ENCODE measurements at regions not wholly inside any gene's neighbourhood (a gene's known extent, or its start where the extent isn't known, plus 50 kb on each side); places are given as distances from the start of the nearest gene placed in this dataset.

DNA sequence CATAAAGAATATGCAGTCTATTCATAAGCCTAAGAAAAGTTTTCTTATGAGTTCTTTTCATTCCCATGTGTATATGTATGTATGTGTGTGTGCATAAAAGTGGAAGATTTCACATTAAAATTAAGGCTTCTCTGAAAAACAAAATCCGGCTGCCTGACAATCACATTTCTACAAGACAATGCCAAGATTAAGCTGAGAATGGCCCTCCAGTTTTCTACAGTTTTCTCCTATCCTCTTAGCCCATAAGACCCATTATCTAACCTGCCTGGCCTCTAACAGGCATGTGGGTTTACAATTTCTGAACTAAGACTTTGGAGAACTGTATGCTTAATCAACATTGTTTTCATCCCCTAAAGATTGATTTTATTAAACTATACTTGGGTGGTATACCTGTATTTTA, 446.0 kb upstream of the SEMA3A start:
- Histone ChIP-seq H3K9me2 (replicated peaks; ENCODE audit: insufficient read depth) (no peaks in the 10 kb centered on the region), H3K4me1 (ENCODE audit: insufficient read depth) (peaks cover 15% of the 10 kb centered on the region), H3K27me3 (no peaks in the 10 kb centered on the region), H3K4me3 (no peak overlapping the region), H3K27ac (no peak overlapping the region), H3K36me3 (replicated peaks; ENCODE audit: insufficient read depth, low read depth) (no peaks in the 10 kb centered on the region), H4K20me1 (ENCODE audit: insufficient read depth, poor library complexity, severe bottlenecking) (no peaks in the 10 kb centered on the region), H3K9me3 (ENCODE audit: low read depth) (no peaks in the 10 kb centered on the region), H3K79me2 (no peaks in the 10 kb centered on the region), H3K4me2 (no peak overlapping the region), H2AFZ (no peak overlapping the region)
- DNase-seq (ENCODE audit: low spot score) = no peak
- TF ChIP-seq, protein P1, sequence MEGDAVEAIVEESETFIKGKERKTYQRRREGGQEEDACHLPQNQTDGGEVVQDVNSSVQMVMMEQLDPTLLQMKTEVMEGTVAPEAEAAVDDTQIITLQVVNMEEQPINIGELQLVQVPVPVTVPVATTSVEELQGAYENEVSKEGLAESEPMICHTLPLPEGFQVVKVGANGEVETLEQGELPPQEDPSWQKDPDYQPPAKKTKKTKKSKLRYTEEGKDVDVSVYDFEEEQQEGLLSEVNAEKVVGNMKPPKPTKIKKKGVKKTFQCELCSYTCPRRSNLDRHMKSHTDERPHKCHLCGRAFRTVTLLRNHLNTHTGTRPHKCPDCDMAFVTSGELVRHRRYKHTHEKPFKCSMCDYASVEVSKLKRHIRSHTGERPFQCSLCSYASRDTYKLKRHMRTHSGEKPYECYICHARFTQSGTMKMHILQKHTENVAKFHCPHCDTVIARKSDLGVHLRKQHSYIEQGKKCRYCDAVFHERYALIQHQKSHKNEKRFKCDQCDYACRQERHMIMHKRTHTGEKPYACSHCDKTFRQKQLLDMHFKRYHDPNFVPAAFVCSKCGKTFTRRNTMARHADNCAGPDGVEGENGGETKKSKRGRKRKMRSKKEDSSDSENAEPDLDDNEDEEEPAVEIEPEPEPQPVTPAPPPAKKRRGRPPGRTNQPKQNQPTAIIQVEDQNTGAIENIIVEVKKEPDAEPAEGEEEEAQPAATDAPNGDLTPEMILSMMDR (IDR thresholded peaks at IDR 0.05; ENCODE audit: poor library complexity) = no peak
- no peak for TF ChIP-seq EZH2 (IDR thresholded peaks at IDR 0.05; ENCODE audit: borderline replicate concordance)
- no peak for TF ChIP-seq EZH2phosphoT487 (IDR thresholded peaks at IDR 0.05; ENCODE audit: low read depth, severe bottlenecking, unreplicated experiment)
- 68% methylated on average over 1 of the region's 1 CpG for WGBS (ENCODE audit: low lambda C conversion rate, missing lambda C conversion rate)

DNA sequence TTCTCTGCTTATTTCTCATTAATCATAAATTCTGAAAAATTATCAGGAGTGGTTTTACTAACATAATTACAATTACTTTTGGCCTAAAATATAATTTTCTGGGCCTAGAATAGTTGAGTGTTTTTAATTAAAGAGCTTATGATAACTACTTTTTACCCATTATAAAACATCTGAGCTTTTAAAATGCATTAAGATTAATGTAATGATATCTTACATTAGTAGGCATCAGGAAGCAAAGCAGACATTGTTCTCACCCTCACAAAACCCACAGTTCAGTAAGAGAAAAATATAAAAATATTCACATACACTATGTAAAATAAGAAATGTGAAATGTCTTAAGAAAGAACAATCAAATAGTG, 443.7 kb upstream of the SEMA3A start:
- H4K20me1 ChIP-seq (ENCODE audit: insufficient read depth, poor library complexity, severe bottlenecking) = no peaks in the 10 kb centered on the region
- H3K4me1 ChIP-seq (ENCODE audit: insufficient read depth) = peaks cover 15% of the 10 kb centered on the region
- H3K27me3 ChIP-seq = no peaks in the 10 kb centered on the region
- no peak overlapping the region for H3K4me3 ChIP-seq
- no peaks in the 10 kb centered on the region for H3K9me2 ChIP-seq (replicated peaks; ENCODE audit: insufficient read depth)
- H3K27ac ChIP-seq = peak overlapping the region; percentile 38
- no peaks in the 10 kb centered on the region for H3K9me3 ChIP-seq (ENCODE audit: low read depth)
- TF ChIP-seq, protein P1 (IDR thresholded peaks at IDR 0.05; ENCODE audit: poor library complexity) = no peak
- TF ChIP-seq EZH2 (IDR thresholded peaks at IDR 0.05; ENCODE audit: borderline replicate concordance) (no peak), EZH2phosphoT487 (IDR thresholded peaks at IDR 0.05; ENCODE audit: low read depth, severe bottlenecking, unreplicated experiment) (no peak)
- no peak overlapping the region for H3K4me2 ChIP-seq
- H2AFZ ChIP-seq = no peak overlapping the region
- no peak for DNase-seq (ENCODE audit: low spot score)
- no peaks in the 10 kb centered on the region for H3K36me3 ChIP-seq (replicated peaks; ENCODE audit: insufficient read depth, low read depth)
- H3K79me2 ChIP-seq = no peaks in the 10 kb centered on the region

DNA sequence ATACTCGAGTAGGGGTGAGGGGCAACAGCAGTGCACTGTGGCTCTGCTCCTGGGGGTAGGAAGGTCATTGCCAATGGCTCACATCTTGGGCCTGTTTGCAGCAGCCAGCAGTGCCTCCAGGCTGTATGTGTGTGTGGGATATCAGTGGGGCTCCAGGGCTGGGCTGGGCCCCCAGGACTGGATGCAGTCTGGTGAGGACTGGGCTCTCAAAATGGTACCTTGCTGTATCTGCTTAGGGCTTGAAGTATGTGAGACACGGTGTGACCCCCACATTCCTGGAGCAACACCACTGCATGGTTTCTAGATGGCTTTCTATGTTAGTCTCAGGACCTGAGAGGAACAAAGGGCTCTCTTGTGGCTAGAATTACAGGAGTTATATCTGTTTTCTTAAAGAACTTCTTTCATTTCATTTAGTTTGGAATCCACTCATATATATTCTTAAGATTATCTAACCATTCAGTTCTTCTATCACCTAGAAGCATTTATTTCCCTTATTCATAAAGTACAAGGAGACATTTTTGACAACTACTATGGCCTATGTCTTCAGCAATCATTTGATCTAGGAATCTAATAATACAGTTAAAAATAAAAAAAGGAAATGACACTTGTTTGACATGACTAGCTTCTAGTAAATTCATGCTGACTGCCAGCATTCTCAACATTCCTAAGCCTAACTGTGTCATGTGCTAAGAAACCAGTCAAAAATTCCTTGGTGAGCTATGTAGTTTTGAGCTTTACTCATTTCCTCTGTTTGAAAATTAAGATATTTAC, 443.2 kb upstream of the SEMA3A start:
- H3K9me2 ChIP-seq (replicated peaks; ENCODE audit: insufficient read depth) = no peaks in the 10 kb centered on the region
- DNase-seq (ENCODE audit: low spot score) = peak; percentile 14
- 91% methylated on average over 2 of the region's 2 CpGs for WGBS (ENCODE audit: low lambda C conversion rate, missing lambda C conversion rate)
- no peak overlapping the region for H2AFZ ChIP-seq
- H3K27ac ChIP-seq = peak overlapping the region; percentile 38
- H3K27me3 ChIP-seq = no peaks in the 10 kb centered on the region
- H3K79me2 ChIP-seq = no peaks in the 10 kb centered on the region
- H3K4me1 ChIP-seq (ENCODE audit: insufficient read depth) = peaks cover 15% of the 10 kb centered on the region
- no peaks in the 10 kb centered on the region for H3K36me3 ChIP-seq (replicated peaks; ENCODE audit: insufficient read depth, low read depth)
- no peaks in the 10 kb centered on the region for H4K20me1 ChIP-seq (ENCODE audit: insufficient read depth, poor library complexity, severe bottlenecking)
- no peak overlapping the region for H3K4me2 ChIP-seq
- TF ChIP-seq, protein P1 (IDR thresholded peaks at IDR 0.05; ENCODE audit: poor library complexity) = no peak
- no peak for TF ChIP-seq EZH2 (IDR thresholded peaks at IDR 0.05; ENCODE audit: borderline replicate concordance)
- TF ChIP-seq EZH2phosphoT487 (IDR thresholded peaks at IDR 0.05; ENCODE audit: low read depth, severe bottlenecking, unreplicated experiment) = no peak
- H3K9me3 ChIP-seq (ENCODE audit: low read depth) = no peaks in the 10 kb centered on the region
- H3K4me3 ChIP-seq = no peak overlapping the region
